ENCODE measurements at regions not wholly inside any gene's neighbourhood (a gene's known extent, or its start where the extent isn't known, plus 50 kb on each side); places are given as distances from the start of the nearest gene placed in this dataset.

GRCh38 chr1:228841632-228842031 is 106.4 kb downstream of the RHOU start:
- TF ChIP-seq POLR2A (IDR thresholded peaks at IDR 0.05) (no peak), CTCF (IDR thresholded peaks at IDR 0.05) (no peak)

Data from prostate gland (tissue), 2 donors.